Natural killer cell (primary cell): ENCODE measurements at regions not wholly inside any gene's neighbourhood (a gene's known extent, or its start where the extent isn't known, plus 50 kb on each side); places are given as distances from the start of the nearest gene placed in this dataset.

Source experiments
- ATAC-seq, 3 donors: fragments of 150-1000 bp in 2 of 3; fragments of 200-7000 bp in 1 of 3; cut with Tn5 transposase; 1 replicate in 1 of 3; 2 replicates in 2 of 3; pipeline ENCODE4 v1.10.0; 2021; ENCODE audit warnings: mild to moderate bottlenecking in 2 of 3, moderate library complexity in 2 of 3
- DNase-seq, 2 donors: peaks; one replicate each; pipeline versions ENCODE4 v3.0.0 to v3.0.0-alpha.2; 2013 to 2021; ENCODE audit warnings: mixed read lengths in 1 of 2
- H3K27ac ChIP-seq: one replicate; pipeline ENCODE4 v1.5.1; 2013; ENCODE audit warnings: mild to moderate bottlenecking, low read length
- H3K27me3 ChIP-seq: one replicate; pipeline ENCODE4 v1.6.1; 2013; ENCODE audit warnings: low read length; ENCODE audit not compliant: control insufficient read depth, insufficient read depth
- H3K36me3 ChIP-seq: one replicate; pipeline ENCODE4 v1.6.1; 2013; ENCODE audit warnings: low read length; ENCODE audit not compliant: control insufficient read depth, insufficient read depth
- H3K4me1 ChIP-seq: one replicate; pipeline ENCODE4 v1.6.1; 2013; ENCODE audit warnings: low read length; ENCODE audit not compliant: control insufficient read depth, insufficient read depth
- H3K4me3 ChIP-seq: one replicate; pipeline ENCODE4 v1.5.1; 2013; ENCODE audit warnings: low read length
- H3K9me3 ChIP-seq: one replicate; pipeline ENCODE4 v1.6.1; 2013; ENCODE audit warnings: low read length; ENCODE audit not compliant: control insufficient read depth, insufficient read depth
- H3K27ac Mint-ChIP-seq, 2 donors: one replicate each; pipeline ENCODE4 v1.8.0; 2022; ENCODE audit warnings: mild to moderate bottlenecking in 2 of 2, mixed read lengths in 2 of 2, moderate library complexity in 1 of 2
- H3K27me3 Mint-ChIP-seq, 2 donors: one replicate each; pipeline ENCODE4 v1.8.0; 2022; ENCODE audit warnings: low read depth in 2 of 2, mixed read lengths in 2 of 2
- H3K36me3 Mint-ChIP-seq: one replicate; pipeline ENCODE4 v1.8.0; 2022; ENCODE audit warnings: mixed read lengths
- H3K4me1 Mint-ChIP-seq, 2 donors: one replicate each; pipeline ENCODE4 v1.8.0; 2022; ENCODE audit warnings: mixed read lengths in 2 of 2
- H3K4me3 Mint-ChIP-seq: one replicate; pipeline ENCODE4 v1.8.0; 2022; ENCODE audit warnings: mild to moderate bottlenecking, moderate library complexity, mixed read lengths
- H3K9me3 Mint-ChIP-seq, 2 donors: one replicate each; pipeline ENCODE4 v1.8.0; 2022; ENCODE audit warnings: mixed read lengths in 2 of 2
- CTCF ChIP-seq: fragments of 200-600 bp; IDR thresholded peaks from one replicate; pipeline ENCODE4 v1.8.0; 2022; ENCODE audit warnings: antibody characterized with exemption
- WGBS: methylation state at CpG from one replicate; pipeline ENCODE4 v1.1.7; 2013; ENCODE audit warnings: missing lambda C conversion rate; ENCODE audit not compliant: insufficient coverage; 5-methylcytosine and 5-hydroxymethylcytosine counted together
- intact Hi-C: fragments of 100-400 bp; cut with micrococcal nuclease; formaldehyde crosslinking; loops from one replicate; pipeline ENCODE4 v1.14.2; 2022

- H3K27me3 Mint-ChIP-seq: no peaks in the 10 kb centered on the region
- no peak for TF ChIP-seq CTCF
- Histone ChIP-seq H3K36me3 (no peaks in the 10 kb centered on the region), H3K4me3 (no peak overlapping the region), H3K27me3 (no peaks in the 10 kb centered on the region), H3K27ac (no peak overlapping the region), H3K9me3 (no peaks in the 10 kb centered on the region), H3K4me1 (no peaks in the 10 kb centered on the region)
- no peaks in the 10 kb centered on the region for H3K4me1 Mint-ChIP-seq
- H3K4me3 Mint-ChIP-seq: no peak overlapping the region
- intact Hi-C loops: no loop called here
- H3K9me3 Mint-ChIP-seq: peaks cover 9 to 11% of the 10 kb centered on the region in 2 donors
- 91% methylated on average over 3 of the region's 3 CpGs for WGBS
- H3K27ac Mint-ChIP-seq: no peak overlapping the region
- DNase-seq (no peak), ATAC-seq (no peak)
- H3K36me3 Mint-ChIP-seq: no peaks in the 10 kb centered on the region
Measured at GRCh38 chr5:144549580-144549979, 378.9 kb downstream of the KCTD16 start.

- no peak overlapping the region for H3K27ac ChIP-seq
- Mint-ChIP-seq H3K27me3 (no peaks in the 10 kb centered on the region), H3K4me1 (no peaks in the 10 kb centered on the region), H3K36me3 (no peaks in the 10 kb centered on the region), H3K27ac (no peak overlapping the region), H3K9me3 (peaks cover 7 to 10% of the 10 kb centered on the region in 2 donors), H3K4me3 (no peak overlapping the region)
- WGBS: 84% methylated on average over 2 of the region's 2 CpGs
- DNase-seq (no peak), ATAC-seq (no peak)
- H3K4me3 ChIP-seq: no peak overlapping the region
- no peaks in the 10 kb centered on the region for H3K4me1 ChIP-seq
- H3K36me3 ChIP-seq: no peaks in the 10 kb centered on the region
- H3K9me3 ChIP-seq: no peaks in the 10 kb centered on the region
- no peaks in the 10 kb centered on the region for H3K27me3 ChIP-seq
- intact Hi-C loops: no loop called here
- no peak for TF ChIP-seq CTCF
Measured at GRCh38 chr5:144548936-144549335, 378.3 kb downstream of the KCTD16 start.

GRCh38 chr5:144547098-144547499 lies 376.4 kb downstream of the KCTD16 start:
- no peak overlapping the region for H3K4me3 ChIP-seq
- H3K36me3 ChIP-seq: no peaks in the 10 kb centered on the region
- H3K9me3 ChIP-seq: no peaks in the 10 kb centered on the region
- DNase-seq (no peak), ATAC-seq (no peak)
- no peak overlapping the region for H3K27ac Mint-ChIP-seq
- no peak overlapping the region for H3K27ac ChIP-seq
- H3K9me3 Mint-ChIP-seq: peaks cover 7 to 9% of the 10 kb centered on the region in 2 donors
- WGBS: no CpG with 5 or more reads among the region's 1 CpG
- H3K4me1 ChIP-seq: no peaks in the 10 kb centered on the region
- no peak for TF ChIP-seq CTCF
- H3K36me3 Mint-ChIP-seq: no peaks in the 10 kb centered on the region
- H3K27me3 Mint-ChIP-seq: no peaks in the 10 kb centered on the region
- no peaks in the 10 kb centered on the region for H3K27me3 ChIP-seq
- H3K4me3 Mint-ChIP-seq: no peak overlapping the region
- intact Hi-C loops: no loop called here
- H3K4me1 Mint-ChIP-seq: no peaks in the 10 kb centered on the region

- Mint-ChIP-seq H3K4me1 (no peaks in the 10 kb centered on the region), H3K27me3 (no peaks in the 10 kb centered on the region), H3K9me3 (peaks cover 2 to 3% of the 10 kb centered on the region in 2 donors), H3K27ac (no peak overlapping the region), H3K36me3 (no peaks in the 10 kb centered on the region), H3K4me3 (no peak overlapping the region)
- no peaks in the 10 kb centered on the region for H3K36me3 ChIP-seq
- H3K4me1 ChIP-seq: no peaks in the 10 kb centered on the region
- intact Hi-C loops: no loop called here
- no peak overlapping the region for H3K27ac ChIP-seq
- H3K27me3 ChIP-seq: no peaks in the 10 kb centered on the region
- 100% methylated on average over 1 of the region's 3 CpGs for WGBS
- no peak overlapping the region for H3K4me3 ChIP-seq
- DNase-seq: no peak
- TF ChIP-seq CTCF: no peak
- no peaks in the 10 kb centered on the region for H3K9me3 ChIP-seq
- ATAC-seq: no peak
Measured at GRCh38 chr5:144538845-144539244, 368.2 kb downstream of the KCTD16 start.
